ENCODE measurements at regions not wholly inside any gene's neighbourhood (a gene's known extent, or its start where the extent isn't known, plus 50 kb on each side); places are given as distances from the start of the nearest gene placed in this dataset.

- TF ChIP-seq, protein P1, sequence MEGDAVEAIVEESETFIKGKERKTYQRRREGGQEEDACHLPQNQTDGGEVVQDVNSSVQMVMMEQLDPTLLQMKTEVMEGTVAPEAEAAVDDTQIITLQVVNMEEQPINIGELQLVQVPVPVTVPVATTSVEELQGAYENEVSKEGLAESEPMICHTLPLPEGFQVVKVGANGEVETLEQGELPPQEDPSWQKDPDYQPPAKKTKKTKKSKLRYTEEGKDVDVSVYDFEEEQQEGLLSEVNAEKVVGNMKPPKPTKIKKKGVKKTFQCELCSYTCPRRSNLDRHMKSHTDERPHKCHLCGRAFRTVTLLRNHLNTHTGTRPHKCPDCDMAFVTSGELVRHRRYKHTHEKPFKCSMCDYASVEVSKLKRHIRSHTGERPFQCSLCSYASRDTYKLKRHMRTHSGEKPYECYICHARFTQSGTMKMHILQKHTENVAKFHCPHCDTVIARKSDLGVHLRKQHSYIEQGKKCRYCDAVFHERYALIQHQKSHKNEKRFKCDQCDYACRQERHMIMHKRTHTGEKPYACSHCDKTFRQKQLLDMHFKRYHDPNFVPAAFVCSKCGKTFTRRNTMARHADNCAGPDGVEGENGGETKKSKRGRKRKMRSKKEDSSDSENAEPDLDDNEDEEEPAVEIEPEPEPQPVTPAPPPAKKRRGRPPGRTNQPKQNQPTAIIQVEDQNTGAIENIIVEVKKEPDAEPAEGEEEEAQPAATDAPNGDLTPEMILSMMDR (IDR thresholded peaks at IDR 0.05; ENCODE audit: low read length) = no peak
- no peak for TF ChIP-seq EZH2 (optimal IDR thresholded peaks at IDR 0.05; ENCODE audit: low read depth, low read length)
These were observed 138.7 kb downstream of the RFPL4B start for GRCh38 chr6:112485827-112486212.

All from MM.1S (cell line).